Breast epithelium (tissue), 4 donors: ENCODE measurements at regions not wholly inside any gene's neighbourhood (a gene's known extent, or its start where the extent isn't known, plus 50 kb on each side); places are given as distances from the start of the nearest gene placed in this dataset.

Experiments
- DNase-seq, 2 donors: peaks; one replicate each; pipeline ENCODE4 v3.0.0-alpha.2; 2019; ENCODE audit warnings: low spot score in 2 of 2
- H3K27ac ChIP-seq, 2 donors: fragments of 200-600 bp; sonication (generic) in 1 of 2; one replicate each; pipeline ENCODE4 v1.5.1; 2016 to 2019; ENCODE audit warnings: mild to moderate bottlenecking in 1 of 2
- H3K27me3 ChIP-seq, 2 donors: fragments of 200-600 bp; sonication (generic) in 1 of 2; one replicate each; pipeline versions ENCODE4 v1.5.1 to v1.6.0; 2017 to 2019; ENCODE audit warnings: control low read depth in 1 of 2, mild to moderate bottlenecking in 1 of 2
- H3K36me3 ChIP-seq: fragments of 200-600 bp; one replicate; pipeline ENCODE4 v1.5.1; 2019
- H3K4me1 ChIP-seq, 2 donors: fragments of 200-600 bp; sonication (generic); one replicate each; pipeline ENCODE4 v1.5.1; 2016 to 2019; ENCODE audit warnings: control low read depth in 1 of 2
- H3K4me3 ChIP-seq, 3 donors: fragments of 200-600 bp; sonication (generic); 1 replicate in 2 of 3; 2 replicates in 1 of 3; pipeline ENCODE4 v1.5.1; 2016 to 2019; ENCODE audit warnings: mild to moderate bottlenecking in 3 of 3, moderate library complexity in 2 of 3
- H3K9me3 ChIP-seq, 2 donors: fragments of 200-600 bp; sonication (generic) in 1 of 2; one replicate each; pipeline ENCODE4 v1.5.1; 2016 to 2019; ENCODE audit warnings: control low read depth in 1 of 2
- CTCF ChIP-seq, 3 donors: fragments of 450-650 bp; IDR thresholded peaks; one replicate each; pipeline ENCODE4 v1.5.1; 2016 to 2017; ENCODE audit warnings: antibody characterized with exemption in 3 of 3, mild to moderate bottlenecking in 3 of 3, moderate library complexity in 3 of 3
- POLR2A ChIP-seq: fragments of 450-650 bp; IDR thresholded peaks from one replicate; pipeline ENCODE4 v1.6.1; 2016; ENCODE audit warnings: antibody characterized with exemption, mild to moderate bottlenecking, moderate library complexity
- POLR2AphosphoS5 ChIP-seq, 3 donors: sonication (generic); formaldehyde crosslinking; IDR thresholded peaks; one replicate each; pipeline ENCODE4 v1.6.1; 2017; ENCODE audit warnings: antibody characterized with exemption in 3 of 3
- intact Hi-C: fragments of 100-400 bp; cut with DNase I; formaldehyde crosslinking; loops from one replicate; pipeline ENCODE4 v1.15.1; 2023; ENCODE audit warnings: low total_unique reads

GRCh38 chr6:134447883-134448387, 130.0 kb upstream of the SGK1 start:
- H3K36me3 ChIP-seq = no peaks in the 10 kb centered on the region
- no peaks in the 10 kb centered on the region for H3K27me3 ChIP-seq
- no peak for DNase-seq
- TF ChIP-seq POLR2AphosphoS5 (IDR thresholded peaks at IDR 0.05) (no peak), CTCF (IDR thresholded peaks at IDR 0.05) (no peak), POLR2A (no peak)
- H3K4me3 ChIP-seq = no peak overlapping the region
- intact Hi-C loops = no loop called here
- H3K27ac ChIP-seq = no peak overlapping the region
- H3K9me3 ChIP-seq = no peaks in the 10 kb centered on the region
- H3K4me1 ChIP-seq = no peaks in the 10 kb centered on the region

- Histone ChIP-seq H3K36me3 (no peaks in the 10 kb centered on the region), H3K9me3 (no peaks in the 10 kb centered on the region), H3K27me3 (no peaks in the 10 kb centered on the region), H3K4me3 (no peak overlapping the region), H3K4me1 (no peaks in the 10 kb centered on the region), H3K27ac (no peak overlapping the region)
- no peak for TF ChIP-seq POLR2A
- TF ChIP-seq CTCF (IDR thresholded peaks at IDR 0.05) = no peak
- no peak for TF ChIP-seq POLR2AphosphoS5 (IDR thresholded peaks at IDR 0.05)
- intact Hi-C loops = no loop called here
- DNase-seq = no peak
Measured at GRCh38 chr6:134447423-134447822, 129.5 kb upstream of the SGK1 start.

- H3K27ac ChIP-seq = no peak overlapping the region
- H3K4me3 ChIP-seq = no peak overlapping the region
- no peak for DNase-seq
- no peaks in the 10 kb centered on the region for H3K9me3 ChIP-seq
- no peak for TF ChIP-seq POLR2AphosphoS5 (IDR thresholded peaks at IDR 0.05)
- TF ChIP-seq CTCF (IDR thresholded peaks at IDR 0.05) = no peak
- TF ChIP-seq POLR2A = no peak
- no peaks in the 10 kb centered on the region for H3K4me1 ChIP-seq
- H3K27me3 ChIP-seq = no peaks in the 10 kb centered on the region
- H3K36me3 ChIP-seq = no peaks in the 10 kb centered on the region
- intact Hi-C loops = no loop called here
Measured at GRCh38 chr6:134446896-134447295, 129.0 kb upstream of the SGK1 start.

DNA sequence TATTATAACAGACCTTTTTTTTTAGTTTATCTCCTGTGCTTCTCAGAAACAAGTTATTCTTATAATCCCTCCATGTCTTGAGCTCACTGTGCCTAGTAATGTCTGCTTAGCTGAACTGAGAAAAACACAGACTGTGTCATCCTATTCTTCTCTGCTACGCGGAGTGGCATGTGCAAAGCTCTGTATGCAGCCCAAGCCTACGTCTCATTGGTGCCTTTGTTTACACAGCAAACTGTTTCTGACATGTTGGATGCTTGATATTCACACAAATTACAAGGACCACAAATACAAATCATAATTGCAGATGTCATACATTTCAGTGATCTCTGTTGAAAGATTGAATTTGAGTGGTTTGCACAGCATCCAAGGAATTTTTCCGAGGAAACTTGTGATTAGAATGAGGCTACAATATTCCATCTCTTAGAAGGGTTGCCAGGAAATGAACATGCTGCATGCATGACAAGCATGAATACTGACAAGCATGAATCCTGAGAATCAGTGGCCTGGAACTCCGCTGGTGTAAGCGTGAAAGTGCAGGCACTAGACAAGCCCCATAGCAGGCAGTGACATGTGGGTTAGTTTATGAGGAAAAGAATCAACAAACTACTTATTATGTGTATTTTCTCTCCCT, 128.4 kb upstream of the SGK1 start:
- TF ChIP-seq POLR2AphosphoS5 (IDR thresholded peaks at IDR 0.05) (no peak), POLR2A (no peak), CTCF (IDR thresholded peaks at IDR 0.05) (no peak)
- Histone ChIP-seq H3K4me1 (no peaks in the 10 kb centered on the region), H3K36me3 (no peaks in the 10 kb centered on the region), H3K9me3 (no peaks in the 10 kb centered on the region), H3K27me3 (no peaks in the 10 kb centered on the region), H3K27ac (no peak overlapping the region), H3K4me3 (no peak overlapping the region)
- intact Hi-C loops = no loop called here
- DNase-seq = no peak

DNA sequence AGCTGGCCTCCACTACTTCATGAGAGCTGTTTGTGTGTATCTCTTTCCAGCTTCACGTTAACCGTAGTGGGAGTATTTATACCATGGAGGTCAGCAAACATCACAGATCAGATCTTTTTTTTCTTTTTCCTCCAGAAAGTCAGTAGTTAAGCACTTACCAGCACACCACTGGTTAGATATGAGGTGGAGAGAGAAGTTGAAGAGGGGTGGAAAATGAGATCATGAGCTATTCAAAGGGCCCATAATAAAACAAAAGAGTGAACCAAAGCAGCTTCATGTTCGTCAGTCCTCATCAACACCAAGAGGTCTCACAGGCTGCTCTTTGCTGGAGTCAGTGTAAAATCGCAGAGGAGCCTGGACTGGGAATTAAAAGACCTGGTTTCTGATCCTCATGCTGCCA, 125.1 kb upstream of the SGK1 start:
- no peak overlapping the region for H3K4me3 ChIP-seq
- no peaks in the 10 kb centered on the region for H3K4me1 ChIP-seq
- H3K27ac ChIP-seq = no peak overlapping the region
- intact Hi-C loops = no loop called here
- DNase-seq = no peak
- no peaks in the 10 kb centered on the region for H3K27me3 ChIP-seq
- H3K9me3 ChIP-seq = no peaks in the 10 kb centered on the region
- no peak for TF ChIP-seq CTCF (IDR thresholded peaks at IDR 0.05)
- TF ChIP-seq POLR2AphosphoS5 (IDR thresholded peaks at IDR 0.05) = no peak
- TF ChIP-seq POLR2A = no peak
- H3K36me3 ChIP-seq = no peaks in the 10 kb centered on the region
